ENCODE measurements at regions not wholly inside any gene's neighbourhood (a gene's known extent, or its start where the extent isn't known, plus 50 kb on each side); places are given as distances from the start of the nearest gene placed in this dataset.

DNA sequence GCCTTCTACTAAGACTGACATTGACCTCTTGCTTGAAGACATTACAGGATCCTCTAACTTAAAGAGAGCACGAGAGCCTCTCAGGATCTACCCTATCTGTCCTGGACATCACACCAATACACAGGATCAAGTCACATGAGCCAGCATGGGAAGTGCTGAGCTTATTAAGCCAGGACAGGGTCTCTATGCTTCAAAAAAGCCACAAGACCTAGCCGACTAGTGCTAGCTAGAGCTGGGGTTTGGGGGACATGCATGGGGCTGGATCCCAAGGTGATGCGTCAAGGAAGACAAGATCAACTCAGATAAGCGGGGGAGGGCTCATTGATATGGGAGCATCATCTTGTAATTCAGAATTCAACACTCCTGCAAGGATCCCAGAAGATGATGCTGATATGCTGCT, 167.2 kb upstream of the TAB2 start:
- no peak for DNase-seq

DNA sequence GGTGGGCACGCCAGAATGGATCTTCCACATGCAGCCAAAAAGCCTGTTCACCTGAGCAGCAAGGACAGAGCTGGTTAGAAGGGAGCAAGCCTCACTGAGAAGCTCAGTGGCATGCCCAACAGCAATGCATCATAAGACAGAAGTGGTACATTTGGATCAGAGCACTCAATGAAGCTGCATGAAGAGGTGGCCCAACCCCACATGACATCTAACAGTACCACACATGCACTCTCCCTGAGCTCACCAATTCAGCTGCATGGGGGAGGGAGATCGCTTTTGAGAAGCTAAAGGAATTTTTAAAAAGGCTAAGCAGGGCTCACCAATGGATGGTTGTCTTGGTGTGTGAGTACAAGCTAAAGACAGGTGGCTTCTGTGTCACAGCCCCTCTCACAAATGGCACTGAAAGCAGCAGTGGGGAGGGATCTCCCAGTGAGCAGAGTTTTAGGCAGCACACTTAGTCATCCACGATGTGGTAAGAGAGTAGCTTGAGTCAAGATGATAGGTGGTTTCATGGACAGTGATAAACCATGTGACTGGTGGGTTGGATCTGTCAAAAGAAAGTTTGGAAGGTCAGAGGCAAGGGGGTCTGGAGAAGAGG, 166.6 kb upstream of the TAB2 start:
- DNase-seq = no peak

DNA sequence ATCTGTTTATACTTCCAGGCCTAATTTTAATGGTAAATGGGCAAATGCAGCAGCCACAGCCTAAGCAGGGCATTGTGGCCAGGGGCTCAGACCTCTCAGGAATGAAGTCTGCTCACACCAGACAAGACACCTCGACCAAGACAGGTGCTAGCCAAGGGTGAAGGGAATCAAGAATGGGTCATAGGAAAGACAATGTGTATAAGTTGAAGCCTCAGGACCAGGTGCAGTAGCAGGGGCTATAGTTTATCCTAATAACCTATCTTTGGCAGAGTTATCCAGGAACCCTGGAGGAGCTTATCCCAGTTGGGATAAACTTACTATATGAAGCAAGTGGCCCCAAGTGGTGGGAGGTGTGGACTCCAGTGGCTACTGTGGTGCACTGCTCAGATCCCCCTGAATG, 165.0 kb upstream of the TAB2 start:
- no peak for DNase-seq

DNA sequence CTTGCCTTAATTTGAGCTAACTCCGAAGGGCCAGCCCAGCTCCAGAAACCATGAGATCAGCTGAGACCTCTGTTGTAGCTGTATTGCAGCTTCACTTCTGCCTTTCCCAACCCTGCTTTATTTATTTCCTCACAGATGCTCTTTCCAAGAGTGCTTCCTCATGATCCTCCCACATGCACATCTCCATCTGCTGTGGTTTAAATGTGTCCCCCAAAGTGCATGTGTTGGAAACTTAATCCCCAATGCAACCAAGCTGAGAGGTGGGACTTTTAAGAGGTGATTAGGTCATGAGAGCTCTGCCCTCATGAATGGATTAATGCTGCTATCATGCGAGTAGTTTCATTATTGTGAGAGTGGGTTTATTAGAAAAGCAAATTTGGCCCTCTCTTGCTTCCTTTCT, 164.4 kb upstream of the TAB2 start:
- DNase-seq = no peak

DNA sequence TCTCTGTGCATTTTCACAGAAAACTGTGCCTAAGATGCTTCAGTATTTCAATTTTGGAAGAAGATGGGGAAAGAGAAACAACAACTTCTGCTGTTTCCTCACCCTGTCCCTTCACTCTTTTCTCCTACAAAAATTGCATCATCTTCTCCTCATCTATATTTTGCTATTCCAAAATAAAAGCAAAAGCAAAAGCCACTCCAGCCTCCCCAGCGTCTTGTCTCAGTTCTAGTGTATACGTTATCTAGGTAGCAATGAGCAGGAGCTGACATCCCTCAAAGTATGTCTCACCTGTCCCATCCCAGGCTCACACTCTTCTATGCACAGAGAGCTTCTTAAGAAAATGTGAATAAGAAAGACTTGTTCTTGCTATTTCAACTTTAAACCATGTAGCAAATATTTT, 163.8 kb upstream of the TAB2 start:
- DNase-seq = no peak

DNA sequence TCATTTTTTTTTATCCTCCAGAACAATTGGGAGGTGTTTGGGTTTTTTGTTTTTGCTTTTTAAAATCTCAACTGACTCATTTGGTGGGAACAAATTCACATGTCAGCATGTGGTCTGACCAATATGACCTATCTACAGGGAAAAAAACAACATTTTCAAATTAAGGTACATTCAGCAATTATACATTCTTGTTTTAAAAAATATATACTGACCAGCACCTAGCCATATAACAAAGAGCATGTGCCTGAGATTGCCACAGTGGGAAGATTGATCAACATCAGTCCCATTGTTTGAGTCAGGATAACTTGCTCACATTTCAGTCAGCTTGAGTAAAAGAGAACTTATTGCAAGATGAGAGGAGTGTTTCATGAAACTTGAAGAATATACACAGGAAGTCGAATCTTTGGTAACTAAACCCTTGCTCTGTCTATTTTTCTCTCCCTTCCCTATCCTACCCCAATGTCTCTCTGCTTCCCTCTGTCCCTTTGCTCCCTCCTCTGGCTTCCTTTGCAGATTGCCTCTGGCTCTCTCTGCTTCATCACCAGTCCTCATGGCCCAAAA, 163.2 kb upstream of the TAB2 start:
- no peak for DNase-seq

DNA sequence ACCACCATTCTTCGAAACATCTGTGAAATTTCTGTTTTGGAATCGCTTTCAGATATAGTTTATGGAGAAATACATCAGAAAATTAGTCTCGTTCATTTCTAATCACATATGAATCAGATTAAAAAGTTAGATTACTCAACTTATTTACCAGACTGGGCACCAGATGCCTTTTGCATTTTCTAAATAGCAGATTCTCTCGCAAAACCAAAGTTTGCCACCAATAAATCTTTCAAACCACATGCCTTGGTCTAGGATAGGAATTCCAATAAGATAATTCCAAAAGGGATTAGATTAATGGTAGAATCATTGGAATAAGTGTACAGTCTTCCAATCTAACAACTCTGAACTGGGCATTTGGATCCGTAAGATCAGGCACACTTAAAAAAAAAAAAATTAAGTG, 160.4 kb upstream of the TAB2 start:
- DNase-seq = no peak

DNA sequence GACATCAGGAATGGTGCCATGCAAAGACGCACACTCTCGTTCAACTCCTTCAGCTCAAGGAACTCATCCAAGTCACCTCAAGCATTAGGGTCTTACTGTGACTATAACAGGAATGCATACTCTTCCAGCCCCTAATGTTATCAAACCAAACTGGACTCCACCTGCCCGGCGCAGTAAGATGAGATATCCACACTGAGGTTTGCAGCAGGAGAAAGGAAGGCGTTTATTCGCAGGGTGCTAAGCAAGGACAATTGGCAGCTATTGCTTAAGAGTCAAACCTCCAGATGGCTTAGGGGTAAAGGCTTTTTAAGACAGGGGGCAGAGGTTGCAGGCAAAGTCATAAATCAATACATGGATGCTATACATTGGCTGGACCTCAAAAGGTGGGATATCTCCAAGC, 159.4 kb upstream of the TAB2 start:
- no peak for DNase-seq

DNA sequence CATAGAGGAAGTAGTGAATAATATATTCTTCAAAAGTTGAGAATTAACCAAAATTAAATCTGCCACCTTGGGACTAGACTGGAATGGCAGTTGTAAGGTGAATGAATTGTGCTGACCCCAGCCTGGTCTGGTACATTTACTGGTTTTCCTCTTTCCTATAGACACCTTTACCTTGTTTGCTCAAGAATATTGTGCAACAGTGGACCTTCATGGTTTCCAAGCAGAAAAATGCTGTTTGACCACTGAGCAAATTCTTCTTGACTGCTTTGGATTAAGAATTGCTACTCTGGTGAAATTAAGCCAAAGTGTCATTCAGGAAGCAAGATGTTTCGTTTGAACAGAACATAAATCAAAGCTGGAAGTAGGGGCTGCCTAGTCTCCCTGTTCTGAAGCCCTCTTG, 156.6 kb upstream of the TAB2 start:
- no peak for DNase-seq

DNA sequence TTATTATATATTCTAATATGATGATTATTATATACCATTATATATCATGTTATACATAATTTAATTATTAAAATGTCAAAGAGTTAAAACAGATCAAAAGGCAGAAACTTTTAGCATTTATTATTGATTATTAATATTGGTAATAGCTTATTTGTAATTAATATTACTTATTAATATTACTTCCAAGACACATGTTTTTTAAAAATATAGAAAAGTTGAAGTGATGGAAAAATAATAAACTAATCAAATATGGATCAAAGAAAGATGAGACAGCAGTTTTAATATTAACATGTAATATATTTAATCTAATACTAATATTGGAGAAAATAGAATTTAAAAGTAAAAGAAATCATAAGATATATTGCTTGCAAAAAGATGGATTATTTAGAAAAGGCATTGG, 154.6 kb upstream of the TAB2 start:
- DNase-seq = no peak

DNA sequence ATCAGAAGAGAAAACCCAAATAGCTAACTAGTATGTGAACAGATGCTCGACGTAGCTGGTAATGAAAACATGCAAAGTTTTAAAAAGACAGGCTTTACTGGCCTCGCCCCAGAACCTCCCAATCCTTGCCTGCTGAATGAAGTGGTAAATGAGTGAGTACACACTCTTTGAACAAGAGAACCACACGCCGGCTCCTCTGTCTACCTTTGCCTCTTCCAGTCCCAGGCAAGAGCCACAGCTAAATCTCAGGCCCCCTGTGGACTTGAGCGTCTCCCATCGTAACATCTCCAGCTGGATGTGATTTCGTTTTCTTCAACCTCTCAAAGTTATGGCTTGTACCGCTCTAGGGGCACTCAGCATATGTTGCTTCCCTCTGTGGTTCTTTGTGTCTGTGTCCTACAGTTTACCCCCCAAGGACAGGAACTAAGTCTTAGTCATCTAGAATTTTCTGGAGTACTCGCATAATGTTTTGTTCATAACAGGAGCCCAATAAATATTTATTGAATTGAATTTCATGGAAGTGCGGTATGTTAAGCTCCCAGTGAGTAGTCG, 153.2 kb upstream of the TAB2 start:
- DNase-seq = no peak

DNA sequence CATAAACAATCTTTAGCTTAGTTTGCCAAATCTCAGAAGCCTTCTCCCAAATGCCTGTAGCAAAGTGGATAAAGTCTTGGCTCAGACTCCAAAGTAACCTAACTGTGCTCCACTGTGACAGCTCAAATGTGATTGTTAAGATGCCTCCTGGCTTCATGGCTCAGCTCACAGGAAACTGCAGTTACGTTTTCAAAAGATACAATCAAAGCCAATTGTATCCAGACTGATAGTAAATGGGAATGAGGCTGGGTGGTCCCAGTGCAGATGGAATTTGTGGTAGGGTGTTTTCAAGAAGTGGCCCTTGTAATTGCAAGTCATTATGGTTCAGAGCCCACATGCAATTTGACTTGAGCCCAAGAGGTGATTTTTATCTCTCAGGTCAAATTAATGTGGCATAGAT, 151.2 kb upstream of the TAB2 start:
- no peak for DNase-seq

DNA sequence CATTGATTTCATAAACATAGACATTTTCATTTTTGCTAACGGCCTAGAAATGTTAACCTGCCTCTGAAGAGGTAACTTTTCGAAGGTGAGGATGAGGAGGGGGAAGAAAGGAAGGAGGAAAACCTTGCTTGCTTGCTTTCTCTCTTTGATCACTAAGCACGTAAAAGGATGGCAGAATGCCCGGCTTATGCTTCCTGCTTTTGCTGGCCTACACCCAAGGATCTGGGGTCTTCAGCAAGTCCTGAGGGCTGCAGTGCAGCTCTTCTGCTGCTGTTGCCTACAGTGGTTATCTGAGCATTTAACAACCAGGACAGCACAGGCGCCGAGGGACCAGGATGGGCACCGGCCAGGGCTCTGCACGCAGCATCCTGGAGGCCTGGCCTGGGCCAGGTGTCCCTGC, 150.8 kb upstream of the TAB2 start:
- no peak for DNase-seq

DNA sequence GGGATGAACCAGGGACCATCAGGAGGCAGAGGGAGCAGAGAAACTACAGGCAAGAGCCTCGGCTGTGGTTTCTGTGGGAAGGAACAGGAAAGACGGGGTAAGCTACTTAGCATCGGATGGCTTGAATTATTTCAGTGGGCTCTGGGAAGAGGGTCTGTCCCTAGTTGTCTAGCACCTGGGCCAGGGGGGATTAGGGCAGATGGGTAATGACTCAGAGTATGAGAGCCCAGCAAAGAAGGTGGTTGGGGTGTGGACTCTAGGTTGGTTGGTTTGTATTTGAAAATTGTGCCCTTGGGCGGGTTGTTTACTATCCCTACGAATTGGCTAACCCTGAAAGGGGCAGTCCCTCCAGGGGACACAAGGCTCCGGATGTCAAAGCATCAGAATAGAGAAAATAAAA, 148.5 kb upstream of the TAB2 start:
- DNase-seq = no peak

DNA sequence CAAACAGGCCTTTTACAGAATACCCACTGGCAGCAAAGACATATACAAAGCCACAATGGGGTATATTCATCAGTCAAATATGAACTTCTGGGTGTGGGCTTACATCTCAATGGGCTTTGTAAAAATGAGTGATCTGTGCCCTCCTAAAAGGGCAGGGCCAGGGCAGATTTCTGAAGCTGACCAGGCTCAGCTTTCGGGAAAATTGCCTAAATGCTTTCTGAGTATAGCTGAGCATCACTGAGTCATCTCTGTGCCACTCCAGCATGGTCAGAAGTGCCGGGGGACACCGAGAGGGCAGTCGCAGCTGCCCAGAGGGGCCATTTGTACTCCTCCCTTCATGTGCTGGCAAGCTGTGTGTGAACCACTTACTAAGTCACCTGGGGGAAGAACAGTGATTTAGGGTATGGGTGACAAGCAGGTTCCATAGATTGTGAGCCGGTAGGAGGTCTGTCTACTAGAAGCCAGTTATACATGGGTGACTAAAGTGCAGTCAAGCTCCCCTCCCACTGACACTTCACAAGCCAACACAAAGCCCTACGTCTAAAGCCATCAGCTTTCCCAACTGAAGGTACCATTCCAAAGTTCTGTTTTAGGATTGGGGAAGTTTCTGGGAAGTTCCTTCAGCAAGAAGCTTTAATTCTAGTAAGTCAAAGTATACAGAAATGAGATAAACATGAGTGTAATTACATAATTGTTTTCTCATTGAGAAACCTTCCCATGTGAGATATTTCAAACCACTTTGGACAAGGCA, 147.6 kb upstream of the TAB2 start:
- DNase-seq = no peak

DNA sequence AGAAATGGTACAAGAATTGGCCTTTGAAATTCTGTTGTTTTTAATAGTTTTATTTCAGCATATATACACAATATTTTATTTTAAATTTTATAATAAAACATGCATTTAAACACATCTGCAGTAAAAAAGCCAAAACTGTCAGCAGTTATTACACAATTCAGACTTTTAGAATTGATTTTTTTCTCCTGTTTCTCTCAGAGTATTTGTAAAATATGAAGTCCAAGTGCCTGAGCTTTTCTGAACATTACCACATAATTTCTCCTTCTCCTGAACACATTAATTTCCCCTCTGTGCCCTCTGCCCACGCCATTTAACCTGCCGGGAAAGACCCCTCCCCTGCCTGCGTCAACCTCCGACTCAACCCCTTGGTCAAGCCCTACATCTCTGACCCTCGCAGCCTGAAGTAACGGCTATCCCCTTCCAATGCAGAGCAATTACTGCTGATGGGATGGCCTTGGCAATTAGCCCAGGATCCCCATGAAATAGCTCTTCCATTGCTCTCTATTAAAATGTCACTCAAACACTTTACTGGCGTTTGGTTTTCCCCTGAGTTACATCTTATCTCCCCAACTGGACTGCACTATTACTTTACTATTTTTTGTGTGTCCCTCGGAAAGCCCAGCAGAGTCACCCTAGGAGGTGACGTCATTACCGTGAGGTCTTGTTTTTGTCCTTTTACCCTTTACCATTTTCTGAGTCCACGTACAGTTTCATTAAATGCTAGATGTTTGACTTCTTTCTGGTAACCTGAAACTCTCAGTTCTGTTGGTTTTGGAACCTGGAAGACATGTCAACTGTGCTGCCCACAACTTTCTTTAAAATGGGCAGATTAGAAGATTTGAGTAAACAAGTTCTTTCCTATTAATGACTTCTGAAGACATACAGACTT, 146.7 kb upstream of the TAB2 start:
- no peak for DNase-seq

DNA sequence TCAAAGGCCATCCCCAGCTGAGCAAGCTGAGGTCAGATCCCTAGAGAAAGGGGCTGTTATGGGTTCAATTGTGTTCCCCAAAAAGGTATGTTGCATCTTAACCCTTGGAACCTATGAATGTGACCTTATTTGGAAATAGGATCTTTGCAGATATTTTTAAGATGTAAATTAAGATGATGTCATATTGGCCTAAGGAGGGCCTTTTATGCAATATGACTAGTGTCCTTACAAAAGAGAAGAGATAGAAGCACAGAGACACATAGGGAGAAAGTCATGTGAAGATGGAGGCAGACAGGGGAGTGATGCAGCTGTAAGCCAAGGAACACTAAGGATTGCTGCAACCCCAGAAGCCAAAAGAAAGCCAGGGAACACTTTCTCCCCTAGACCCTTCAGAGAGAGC, 144.3 kb upstream of the TAB2 start:
- DNase-seq = no peak

DNA sequence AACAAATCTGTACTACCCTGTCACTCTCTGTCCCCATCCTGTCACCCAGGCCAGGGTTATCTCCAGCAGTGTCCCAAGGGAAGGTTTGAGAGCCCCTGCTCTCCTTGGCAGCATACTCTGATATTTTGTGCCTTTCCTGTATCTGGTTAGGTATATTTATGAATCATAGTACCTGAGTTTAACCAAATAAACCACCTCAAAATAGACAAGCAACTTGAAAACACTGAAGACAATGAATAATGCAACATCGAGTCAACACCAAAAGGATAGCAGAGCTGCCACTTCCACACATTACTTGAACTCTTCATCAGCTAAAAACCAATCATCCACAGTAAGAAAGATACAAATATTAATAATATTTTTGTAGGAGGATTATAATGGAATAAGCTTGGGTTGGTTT, 142.6 kb upstream of the TAB2 start:
- DNase-seq = no peak

DNA sequence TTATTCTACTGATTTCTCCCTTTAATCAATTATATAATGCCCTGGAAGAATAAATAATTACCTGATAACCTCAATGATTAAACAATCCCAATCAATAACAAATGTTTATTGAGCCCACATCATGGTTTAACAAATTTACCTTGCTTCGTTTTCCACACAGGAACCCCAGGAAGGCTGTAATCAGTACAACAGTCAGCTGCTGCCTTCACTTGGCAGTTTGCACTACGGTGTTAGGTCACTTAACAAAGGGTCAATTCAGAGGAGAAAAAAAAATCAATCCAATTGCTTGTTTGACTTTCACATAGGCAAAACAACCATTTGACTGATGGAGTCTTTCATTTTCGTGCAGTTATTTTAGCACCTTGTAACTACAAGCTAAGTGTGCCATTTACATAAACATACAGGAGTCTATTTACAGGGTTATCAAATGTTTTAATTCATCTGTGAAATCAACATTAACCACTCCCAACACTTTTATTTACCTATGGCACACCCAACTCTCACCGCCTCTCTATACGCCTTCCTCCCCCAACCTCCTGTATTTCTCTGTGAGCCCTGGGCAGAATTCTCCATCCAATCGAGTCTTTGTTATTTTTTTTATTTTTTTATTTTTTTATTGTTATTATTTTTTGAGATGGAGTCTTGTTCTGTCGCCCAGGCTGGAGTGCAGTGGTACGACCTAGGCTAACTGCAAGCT, 140.4 kb upstream of the TAB2 start:
- no peak for DNase-seq

DNA sequence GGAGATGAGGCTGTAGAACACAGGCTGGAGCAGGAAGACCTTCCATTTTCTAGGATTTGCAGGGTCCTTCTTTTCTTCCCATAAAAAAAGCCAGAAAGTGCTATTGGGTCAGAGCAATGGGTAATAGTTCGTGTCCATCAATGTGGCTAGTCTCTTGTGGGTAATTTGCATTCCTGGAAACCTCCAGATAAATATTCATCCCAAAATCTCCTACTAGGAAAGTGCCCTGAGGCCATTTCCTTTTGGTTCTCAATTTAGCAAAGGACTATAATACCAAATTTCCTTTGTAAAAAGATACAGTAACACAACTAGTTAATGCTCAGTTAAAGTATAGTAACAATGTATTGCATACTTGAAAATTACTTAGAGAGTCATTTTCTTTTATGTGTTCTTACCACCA, 138.1 kb upstream of the TAB2 start:
- no peak for DNase-seq

DNA sequence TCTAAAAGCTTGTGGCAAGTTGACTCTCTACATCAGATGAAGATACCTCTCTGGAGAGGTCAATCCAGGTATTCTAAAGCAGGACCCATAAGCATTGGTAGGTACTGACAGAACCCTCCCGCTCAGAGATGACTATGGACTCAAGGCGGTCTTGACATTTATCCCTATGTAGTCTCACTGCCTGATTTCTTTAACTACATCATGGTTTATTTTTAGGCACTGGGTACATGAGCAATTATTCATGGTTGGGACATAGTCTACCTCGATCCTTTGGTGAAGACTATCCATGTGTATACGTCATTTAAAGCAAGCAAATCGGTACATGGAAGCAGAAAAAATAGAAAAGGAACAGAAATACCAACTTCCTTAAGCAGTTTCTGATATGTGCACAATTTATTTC, 136.2 kb upstream of the TAB2 start:
- DNase-seq = no peak

DNA sequence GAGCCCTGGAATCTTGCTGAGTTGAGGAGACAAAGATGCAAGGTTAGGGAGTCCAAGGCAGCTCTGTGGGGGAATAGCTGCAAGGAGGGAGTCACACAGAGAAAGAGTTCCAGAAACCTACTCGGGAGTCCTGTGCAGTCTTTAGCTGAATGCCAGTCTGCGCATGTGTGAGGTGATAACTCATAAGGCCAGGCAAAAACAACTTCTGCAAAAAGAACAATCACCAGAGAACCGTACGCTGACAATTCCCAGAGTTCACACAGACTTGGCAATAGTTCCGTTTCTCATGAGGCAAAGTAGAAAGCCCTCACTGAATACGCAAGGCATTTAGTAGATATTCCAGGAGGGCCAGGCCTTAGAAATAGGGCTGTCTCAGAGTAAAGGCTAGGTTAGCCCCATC, 135.2 kb upstream of the TAB2 start:
- no peak for DNase-seq

DNA sequence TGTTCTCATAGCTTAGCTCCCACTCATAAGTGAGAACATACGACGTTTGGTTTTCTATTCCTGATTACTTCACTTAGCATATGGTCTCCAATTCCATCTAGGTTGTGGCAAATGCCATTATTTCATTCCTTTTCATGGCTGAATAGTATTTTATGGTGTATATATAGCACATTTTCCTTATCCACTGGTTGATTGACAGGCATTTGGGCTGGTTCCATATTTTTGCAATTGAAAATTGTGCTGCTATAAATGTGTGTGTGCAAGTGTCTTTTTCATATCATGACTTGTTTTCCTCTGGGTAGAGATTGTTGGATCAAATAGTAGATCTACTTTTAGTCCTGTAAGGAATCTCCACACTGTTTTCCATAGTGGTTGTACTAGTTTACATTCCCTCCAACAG, 133.0 kb upstream of the TAB2 start:
- no peak for DNase-seq

Measured in right forelimb (tissue), 1 donor.